HG02938 (cell line): ENCODE measurements at regions not wholly inside any gene's neighbourhood (a gene's known extent, or its start where the extent isn't known, plus 50 kb on each side); places are given as distances from the start of the nearest gene placed in this dataset.
"Not testable (repeated sequence)": the region's sequence is repeated elsewhere in the genome, so short reads cannot be mapped to it uniquely, and the experiment has no call there.

Source experiments
- ATAC-seq: cut with Tn5 transposase; IDR thresholded peaks from one replicate; pipeline ENCODE4 v1.9.1; 2021; ENCODE audit warnings: mild to moderate bottlenecking, moderate library complexity; ENCODE audit not compliant: unreplicated experiment

- no peak for ATAC-seq
Measured at GRCh38 chr9:81083854-81084512, 605.4 kb downstream of the TLE1 start.

- ATAC-seq, result no peak
Measured at GRCh38 chr9:81083067-81083466, 606.3 kb downstream of the TLE1 start.

- ATAC-seq, result no peak
Measured at GRCh38 chr9:81082221-81082620, 607.1 kb downstream of the TLE1 start.

- no peak for ATAC-seq
Measured at GRCh38 chr9:81080900-81081299, 608.4 kb downstream of the TLE1 start.

GRCh38 chr9:81080185-81080584 is 609.2 kb downstream of the TLE1 start:
- no peak for ATAC-seq

GRCh38 chr9:81079055-81079454 is 610.3 kb downstream of the TLE1 start:
- no peak for ATAC-seq

GRCh38 chr9:81078555-81078954 is 610.8 kb downstream of the TLE1 start:
- ATAC-seq, result no peak

- peak; percentile 56 for ATAC-seq
Measured at GRCh38 chr9:81077572-81077971, 611.8 kb downstream of the TLE1 start.

GRCh38 chr9:81076131-81076530 is 613.2 kb downstream of the TLE1 start:
- ATAC-seq, result no peak

- no peak for ATAC-seq
Measured at GRCh38 chr9:81074221-81074620, 615.1 kb downstream of the TLE1 start.

- ATAC-seq, result no peak
Measured at GRCh38 chr9:81073821-81074220, 615.5 kb downstream of the TLE1 start.

- ATAC-seq, result no peak
Measured at GRCh38 chr9:81072758-81073157, 616.6 kb downstream of the TLE1 start.

- ATAC-seq, result no peak
Measured at GRCh38 chr9:81071108-81071507, 618.2 kb downstream of the TLE1 start.

- ATAC-seq, result no peak
Measured at GRCh38 chr9:81070689-81071088, 618.7 kb downstream of the TLE1 start.

- ATAC-seq, result no peak
Measured at GRCh38 chr9:81069923-81070322, 619.4 kb downstream of the TLE1 start.

GRCh38 chr9:81069038-81069795 is 620.1 kb downstream of the TLE1 start:
- ATAC-seq, result no peak

GRCh38 chr9:81062995-81063394 is 626.4 kb downstream of the TLE1 start:
- not testable (repeated sequence) for ATAC-seq

GRCh38 chr9:81058782-81059181 is 630.6 kb downstream of the TLE1 start:
- ATAC-seq, result no peak

- no peak for ATAC-seq
Measured at GRCh38 chr9:81053298-81054025, 635.9 kb downstream of the TLE1 start.

GRCh38 chr9:81052846-81053245 is 636.5 kb downstream of the TLE1 start:
- no peak for ATAC-seq

GRCh38 chr9:81047280-81047679 is 642.1 kb downstream of the TLE1 start:
- ATAC-seq, result no peak

- ATAC-seq, result no peak
Measured at GRCh38 chr9:81045658-81046057, 643.7 kb downstream of the TLE1 start.
